Neutrophil (primary cell): ENCODE measurements at regions not wholly inside any gene's neighbourhood (a gene's known extent, or its start where the extent isn't known, plus 50 kb on each side); places are given as distances from the start of the nearest gene placed in this dataset.

Source experiments
- H3K27ac ChIP-seq: fragments of 200-600 bp; sonication (generic); 2 replicates; pipeline ENCODE4 v1.5.1; 2016; ENCODE audit warnings: mild to moderate bottlenecking, moderate library complexity
- H3K27me3 ChIP-seq: fragments of 200-600 bp; sonication (generic); 2 replicates; pipeline ENCODE4 v1.6.0; 2016; ENCODE audit warnings: mild to moderate bottlenecking
- H3K36me3 ChIP-seq: fragments of 200-600 bp; sonication (generic); 2 replicates; pipeline ENCODE4 v1.5.1; 2017
- H3K4me1 ChIP-seq, 2 experiments: fragments of 200-600 bp in 1 of 2; sonication (generic) in 1 of 2; 1 replicate in 1 of 2; 2 replicates in 1 of 2; pipeline versions ENCODE4 v1.5.1 to v1.6.1; 2013 to 2016; ENCODE audit warnings: low read depth in 1 of 2, low read length in 1 of 2, mild to moderate bottlenecking in 1 of 2, moderate library complexity in 1 of 2; ENCODE audit not compliant: control insufficient read depth in 1 of 2, insufficient read depth in 1 of 2
- H3K4me3 ChIP-seq, 2 experiments: fragments of 200-600 bp in 1 of 2; sonication (generic) in 1 of 2; 1 replicate in 1 of 2; 2 replicates in 1 of 2; pipeline ENCODE4 v1.5.1; 2013 to 2016; ENCODE audit warnings: low read depth in 1 of 2, low read length in 1 of 2, mild to moderate bottlenecking in 1 of 2, moderate library complexity in 1 of 2
- H3K9me3 ChIP-seq: fragments of 200-600 bp; sonication (generic); 2 replicates; pipeline ENCODE4 v1.5.1; 2016
- TF ChIP-seq, protein P1 (sequence below): fragments of 200-600 bp; sonication (generic); IDR thresholded peaks from 2 replicates; pipeline ENCODE4 v1.5.1; 2016; ENCODE audit warnings: antibody characterized with exemption

DNA sequence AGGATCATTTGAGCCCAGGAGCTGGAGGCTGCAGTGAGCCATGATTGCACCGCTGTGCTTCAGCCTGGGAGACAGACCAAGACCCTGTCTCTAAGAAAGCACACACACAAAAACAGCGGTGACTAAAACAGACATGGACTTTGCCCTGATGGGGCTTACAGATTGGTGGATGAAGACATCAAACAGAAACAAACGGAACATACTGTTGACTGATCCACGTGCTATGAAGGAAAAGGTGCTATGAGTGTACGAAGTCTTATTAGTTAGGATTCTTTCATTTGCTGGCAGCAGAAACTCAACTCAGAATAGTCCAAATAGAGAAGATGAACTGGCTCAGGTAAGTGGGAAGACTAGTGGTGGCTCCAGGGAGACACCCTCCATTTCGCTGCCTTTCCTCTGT is 309.8 kb upstream of the N4BP1 start:
- H3K4me1 ChIP-seq = no peaks in the 10 kb centered on the region
- TF ChIP-seq, protein P1, sequence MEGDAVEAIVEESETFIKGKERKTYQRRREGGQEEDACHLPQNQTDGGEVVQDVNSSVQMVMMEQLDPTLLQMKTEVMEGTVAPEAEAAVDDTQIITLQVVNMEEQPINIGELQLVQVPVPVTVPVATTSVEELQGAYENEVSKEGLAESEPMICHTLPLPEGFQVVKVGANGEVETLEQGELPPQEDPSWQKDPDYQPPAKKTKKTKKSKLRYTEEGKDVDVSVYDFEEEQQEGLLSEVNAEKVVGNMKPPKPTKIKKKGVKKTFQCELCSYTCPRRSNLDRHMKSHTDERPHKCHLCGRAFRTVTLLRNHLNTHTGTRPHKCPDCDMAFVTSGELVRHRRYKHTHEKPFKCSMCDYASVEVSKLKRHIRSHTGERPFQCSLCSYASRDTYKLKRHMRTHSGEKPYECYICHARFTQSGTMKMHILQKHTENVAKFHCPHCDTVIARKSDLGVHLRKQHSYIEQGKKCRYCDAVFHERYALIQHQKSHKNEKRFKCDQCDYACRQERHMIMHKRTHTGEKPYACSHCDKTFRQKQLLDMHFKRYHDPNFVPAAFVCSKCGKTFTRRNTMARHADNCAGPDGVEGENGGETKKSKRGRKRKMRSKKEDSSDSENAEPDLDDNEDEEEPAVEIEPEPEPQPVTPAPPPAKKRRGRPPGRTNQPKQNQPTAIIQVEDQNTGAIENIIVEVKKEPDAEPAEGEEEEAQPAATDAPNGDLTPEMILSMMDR = no peak
- H3K9me3 ChIP-seq = no peaks in the 10 kb centered on the region
- no peaks in the 10 kb centered on the region for H3K27me3 ChIP-seq
- no peak overlapping the region for H3K27ac ChIP-seq
- no peaks in the 10 kb centered on the region for H3K36me3 ChIP-seq
- H3K4me3 ChIP-seq = no peak overlapping the region

DNA sequence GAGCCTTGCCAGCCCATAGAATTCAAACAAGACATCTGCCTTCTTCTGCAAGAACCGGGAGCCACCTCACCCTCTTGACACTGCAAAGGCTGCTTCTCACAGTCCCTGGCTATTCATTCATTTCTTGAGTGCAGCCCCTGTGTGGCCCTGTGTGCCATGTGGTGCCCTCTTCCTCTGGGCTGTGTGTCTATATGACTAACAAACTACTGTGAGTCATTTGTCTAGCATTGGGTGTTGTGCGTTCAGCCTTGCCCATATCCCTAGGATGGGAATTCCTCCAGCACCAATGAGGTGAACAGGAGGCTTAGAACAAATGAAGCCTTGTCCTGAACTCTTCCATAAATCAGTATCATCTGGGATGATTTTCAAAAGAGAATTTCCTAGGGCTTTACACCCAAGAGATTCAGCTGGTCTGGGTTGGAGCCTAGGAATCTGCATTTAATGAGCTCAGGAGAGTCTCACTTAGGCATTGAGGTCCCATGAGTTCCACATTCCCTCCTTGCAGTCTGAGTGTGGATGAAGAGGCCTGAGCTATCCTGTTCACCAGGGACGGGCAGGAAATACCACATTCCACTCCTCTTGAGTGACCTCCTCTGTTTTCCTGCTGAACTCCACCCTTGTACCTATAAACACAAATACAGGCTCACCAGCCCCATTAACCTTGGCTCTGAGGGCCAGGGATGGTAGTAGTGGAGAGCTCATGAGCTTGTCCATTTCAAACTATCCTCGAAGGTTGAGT is 308.7 kb upstream of the N4BP1 start:
- H3K36me3 ChIP-seq = no peaks in the 10 kb centered on the region
- H3K27me3 ChIP-seq = no peaks in the 10 kb centered on the region
- H3K4me3 ChIP-seq = no peak overlapping the region
- H3K4me1 ChIP-seq = no peaks in the 10 kb centered on the region
- TF ChIP-seq, protein P1 = no peak
- H3K9me3 ChIP-seq = no peaks in the 10 kb centered on the region
- no peak overlapping the region for H3K27ac ChIP-seq

DNA sequence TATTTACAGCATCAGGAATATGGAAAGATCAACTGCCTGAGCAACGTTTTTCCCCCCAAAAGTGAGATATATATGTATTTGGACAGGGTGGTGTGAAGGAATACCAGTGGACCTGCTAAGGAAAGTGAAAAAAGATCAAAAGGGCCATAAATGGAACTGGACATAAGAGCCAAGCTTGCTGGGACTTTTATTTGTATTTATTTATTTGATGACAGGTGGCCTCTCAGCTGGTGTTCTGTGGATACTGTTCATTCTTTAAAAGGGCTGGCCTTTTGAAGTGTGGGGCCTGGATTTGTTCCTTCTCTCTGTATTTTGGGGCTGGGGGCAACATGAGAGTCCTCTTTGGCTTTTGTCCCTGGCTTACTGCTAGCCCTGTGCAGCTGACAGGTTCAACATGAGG is 306.6 kb upstream of the N4BP1 start:
- H3K4me3 ChIP-seq = no peak overlapping the region

DNA sequence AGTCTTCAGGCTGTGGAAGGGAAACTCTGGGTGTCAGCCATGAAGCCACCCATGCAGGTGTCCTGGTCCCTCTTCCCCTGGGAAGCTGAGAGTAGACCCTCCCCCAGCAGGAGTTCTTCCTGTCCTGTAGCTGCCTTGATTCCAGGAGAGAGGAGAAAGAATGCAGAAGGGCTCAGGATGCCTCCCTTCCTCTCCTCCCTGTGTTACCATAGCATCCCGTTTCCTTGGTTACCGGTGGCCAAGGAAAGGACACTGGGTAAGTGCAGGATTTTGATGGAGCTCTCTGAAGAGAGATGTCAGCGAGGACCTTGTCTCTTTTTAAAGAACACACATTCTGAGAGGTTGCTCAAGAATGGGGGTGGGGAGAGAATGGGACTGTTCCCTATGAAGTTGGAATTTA is 304.1 kb upstream of the N4BP1 start:
- no peaks in the 10 kb centered on the region for H3K4me1 ChIP-seq
- H3K27ac ChIP-seq = no peak overlapping the region
- TF ChIP-seq, protein P1 = no peak
- H3K4me3 ChIP-seq = no peak overlapping the region
- no peaks in the 10 kb centered on the region for H3K27me3 ChIP-seq
- no peaks in the 10 kb centered on the region for H3K9me3 ChIP-seq
- no peaks in the 10 kb centered on the region for H3K36me3 ChIP-seq

More for the DNA sequence above, 306.6 kb upstream of the N4BP1 start:
- Histone ChIP-seq H3K36me3 (no peaks in the 10 kb centered on the region), H3K4me1 (no peaks in the 10 kb centered on the region), H3K9me3 (no peaks in the 10 kb centered on the region), H3K27ac (no peak overlapping the region), H3K27me3 (no peaks in the 10 kb centered on the region)
- TF ChIP-seq, protein P1 = no peak

DNA sequence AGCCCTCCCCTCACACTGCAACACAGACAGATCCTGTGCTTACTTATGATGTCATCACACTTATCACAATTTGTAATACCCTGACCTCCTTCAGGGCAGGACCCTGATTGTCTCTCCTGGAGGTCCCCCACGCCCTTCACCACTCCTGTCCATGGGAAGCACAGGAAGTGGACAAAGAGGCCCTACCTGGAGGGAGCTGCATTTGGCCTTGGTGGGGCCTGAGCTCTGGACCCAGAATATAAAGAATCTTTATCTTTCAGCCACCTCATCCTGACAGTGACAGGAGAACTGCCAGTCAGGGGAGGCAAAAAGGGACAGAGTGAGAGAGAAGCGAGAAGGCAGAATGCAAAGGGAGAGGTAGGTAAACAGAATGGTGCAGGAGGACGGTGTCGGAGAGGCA is 303.4 kb upstream of the N4BP1 start:
- TF ChIP-seq, protein P1 = no peak

More for the DNA sequence above, 303.4 kb upstream of the N4BP1 start:
- Histone ChIP-seq H3K9me3 (no peaks in the 10 kb centered on the region), H3K27me3 (no peaks in the 10 kb centered on the region), H3K4me1 (no peaks in the 10 kb centered on the region), H3K27ac (no peak overlapping the region), H3K36me3 (no peaks in the 10 kb centered on the region), H3K4me3 (no peak overlapping the region)
